ENCODE measurements at regions not wholly inside any gene's neighbourhood (a gene's known extent, or its start where the extent isn't known, plus 50 kb on each side); places are given as distances from the start of the nearest gene placed in this dataset.

GRCh38 chr4:147019091-147019490, 73.4 kb upstream of the TTC29 start:
- TF ChIP-seq POLR2A (IDR thresholded peaks at IDR 0.05) (no peak), CTCF (IDR thresholded peaks at IDR 0.05) (peak in 4 of 6 experiments; percentile 50 to 71 (median 64))

All from Peyer's patch (tissue), 4 donors.